ENCODE measurements at regions not wholly inside any gene's neighbourhood (a gene's known extent, or its start where the extent isn't known, plus 50 kb on each side); places are given as distances from the start of the nearest gene placed in this dataset.

- H2AFZ ChIP-seq (ENCODE audit: control insufficient read depth, low read length) = no peak overlapping the region
- no peak overlapping the region for H3K9ac ChIP-seq (ENCODE audit: control insufficient read depth, extremely low read depth, insufficient read depth, low read length)
- dilution Hi-C loops (cut with MboI; ENCODE audit: extremely low pct_ligation_motif_present, low sequenced_read_pairs) = no loop called here
- no peak for TF ChIP-seq CTCF (optimal IDR thresholded peaks at IDR 0.05 in 1 of 3, IDR thresholded peaks at IDR 0.05 in 1 of 3, conservative IDR thresholded peaks at IDR 0.05 in 1 of 3; ENCODE audit: extremely low read depth in 1 of 3, insufficient read depth in 2 of 3, low read length in 3 of 3)
- no peak for TF ChIP-seq EZH2 (IDR thresholded peaks at IDR 0.05; ENCODE audit: low read length)
- H3K4me1 ChIP-seq (ENCODE audit: control insufficient read depth, extremely low read depth, insufficient read depth, low read length) = no peaks in the 10 kb centered on the region
- H4K20me1 ChIP-seq (ENCODE audit: control insufficient read depth, extremely low read depth, insufficient read depth, low read length) = no peaks in the 10 kb centered on the region
- no peaks in the 10 kb centered on the region for H3K9me3 ChIP-seq (ENCODE audit: control insufficient read depth, low read depth, low read length)
- no peak for FAIRE-seq
- DNase-seq (ENCODE audit: low read depth, low spot score) = no peak
- no peak overlapping the region for H3K4me2 ChIP-seq (ENCODE audit: control insufficient read depth, extremely low read depth, insufficient read depth, low read depth, low read length)
- H3K4me3 ChIP-seq (ENCODE audit: control insufficient read depth in 2 of 3, extremely low read depth in 1 of 3, insufficient read depth in 2 of 3, low read depth in 1 of 3, low read length in 3 of 3) = no peak overlapping the region
- H3K27ac ChIP-seq (ENCODE audit: control insufficient read depth, insufficient read depth, low read length) = no peak overlapping the region
- no peaks in the 10 kb centered on the region for H3K27me3 ChIP-seq (ENCODE audit: control insufficient read depth, extremely low read depth, insufficient read depth, low read length)
- no peaks in the 10 kb centered on the region for H3K9me1 ChIP-seq (ENCODE audit: control insufficient read depth, extremely low read depth, insufficient read depth, low read length)
- no peaks in the 10 kb centered on the region for H3K36me3 ChIP-seq (ENCODE audit: control insufficient read depth in 2 of 2, extremely low read depth in 1 of 2, insufficient read depth in 2 of 2, low read length in 2 of 2)
- H3K79me2 ChIP-seq (ENCODE audit: control insufficient read depth, insufficient read depth, low read length) = no peaks in the 10 kb centered on the region
Observed at GRCh38 chr10:8230902-8231301, 176.4 kb downstream of the GATA3 start.

- FAIRE-seq = no peak
- no peak overlapping the region for H3K4me3 ChIP-seq (ENCODE audit: control insufficient read depth in 2 of 3, extremely low read depth in 1 of 3, insufficient read depth in 2 of 3, low read depth in 1 of 3, low read length in 3 of 3)
- no peaks in the 10 kb centered on the region for H3K9me1 ChIP-seq (ENCODE audit: control insufficient read depth, extremely low read depth, insufficient read depth, low read length)
- TF ChIP-seq CTCF (optimal IDR thresholded peaks at IDR 0.05 in 1 of 3, IDR thresholded peaks at IDR 0.05 in 1 of 3, conservative IDR thresholded peaks at IDR 0.05 in 1 of 3; ENCODE audit: extremely low read depth in 1 of 3, insufficient read depth in 2 of 3, low read length in 3 of 3) = no peak
- TF ChIP-seq EZH2 (IDR thresholded peaks at IDR 0.05; ENCODE audit: low read length) = no peak
- H3K9me3 ChIP-seq (ENCODE audit: control insufficient read depth, low read depth, low read length) = no peaks in the 10 kb centered on the region
- no peak overlapping the region for H3K4me2 ChIP-seq (ENCODE audit: control insufficient read depth, extremely low read depth, insufficient read depth, low read depth, low read length)
- DNase-seq (ENCODE audit: low read depth, low spot score) = no peak
- no peak overlapping the region for H2AFZ ChIP-seq (ENCODE audit: control insufficient read depth, low read length)
- H3K36me3 ChIP-seq (ENCODE audit: control insufficient read depth in 2 of 2, extremely low read depth in 1 of 2, insufficient read depth in 2 of 2, low read length in 2 of 2) = no peaks in the 10 kb centered on the region
- no peaks in the 10 kb centered on the region for H4K20me1 ChIP-seq (ENCODE audit: control insufficient read depth, extremely low read depth, insufficient read depth, low read length)
- no peak overlapping the region for H3K27ac ChIP-seq (ENCODE audit: control insufficient read depth, insufficient read depth, low read length)
- no peaks in the 10 kb centered on the region for H3K79me2 ChIP-seq (ENCODE audit: control insufficient read depth, insufficient read depth, low read length)
- H3K4me1 ChIP-seq (ENCODE audit: control insufficient read depth, extremely low read depth, insufficient read depth, low read length) = no peaks in the 10 kb centered on the region
- H3K27me3 ChIP-seq (ENCODE audit: control insufficient read depth, extremely low read depth, insufficient read depth, low read length) = peaks cover 2% of the 10 kb centered on the region
- no peak overlapping the region for H3K9ac ChIP-seq (ENCODE audit: control insufficient read depth, extremely low read depth, insufficient read depth, low read length)
- dilution Hi-C loops (cut with MboI; ENCODE audit: extremely low pct_ligation_motif_present, low sequenced_read_pairs) = no loop called here
Observed at GRCh38 chr10:8233049-8233448, 178.6 kb downstream of the GATA3 start.
